ENCODE measurements at regions not wholly inside any gene's neighbourhood (a gene's known extent, or its start where the extent isn't known, plus 50 kb on each side); places are given as distances from the start of the nearest gene placed in this dataset.

- no peak overlapping the region for H3K27ac ChIP-seq (ENCODE audit: low read length, poor library complexity, severe bottlenecking)
- no peak overlapping the region for H3K9ac ChIP-seq (ENCODE audit: low read length)
Measured at GRCh38 chr6:103198386-103198785, 1661.3 kb downstream of the HACE1 start.

GRCh38 chr6:103193413-103193812 lies 1666.3 kb downstream of the HACE1 start:
- Histone ChIP-seq H4K91ac (ENCODE audit: low read length) (no peak overlapping the region), H3K79me1 (replicated peaks; ENCODE audit: low read length, poor library complexity, severe bottlenecking) (no peaks in the 10 kb centered on the region), H2BK15ac (ENCODE audit: low read depth, poor library complexity, severe bottlenecking) (no peak overlapping the region), H3K4ac (ENCODE audit: low read depth in 1 of 2, low read length in 2 of 2) (no peak overlapping the region), H3K27me3 (ENCODE audit: control insufficient read depth in 1 of 2, insufficient read depth in 1 of 2, low read length in 2 of 2) (no peaks in the 10 kb centered on the region), H3K23ac (ENCODE audit: low read length in 2 of 2) (no peak overlapping the region), H2BK120ac (ENCODE audit: low read depth, low read length) (no peak overlapping the region), H3K27ac (ENCODE audit: low read length, poor library complexity, severe bottlenecking) (no peak overlapping the region), H2BK12ac (ENCODE audit: low read length in 2 of 2) (no peak overlapping the region), H3K14ac (ENCODE audit: low read length in 2 of 2) (no peak overlapping the region), H3K9me3 (ENCODE audit: control insufficient read depth, low read length) (no peaks in the 10 kb centered on the region), H3K4me1 (ENCODE audit: control insufficient read depth, insufficient read depth, low read depth, low read length) (no peaks in the 10 kb centered on the region), H3K4me3 (ENCODE audit: insufficient read depth in 1 of 2, low read depth in 1 of 2, low read length in 2 of 2) (no peak overlapping the region), H4K8ac (ENCODE audit: low read length) (no peak overlapping the region), H2AFZ (ENCODE audit: low read depth, low read length) (no peak overlapping the region), H3K9ac (ENCODE audit: low read length) (no peak overlapping the region), H3K18ac (ENCODE audit: low read depth in 1 of 2, low read length in 2 of 2) (no peak overlapping the region), H2BK5ac (ENCODE audit: low read depth, low read length, poor library complexity, severe bottlenecking) (no peak overlapping the region), H2AK5ac (ENCODE audit: low read length, severe bottlenecking) (no peak overlapping the region), H3K4me2 (ENCODE audit: low read length, poor library complexity, severe bottlenecking) (no peak overlapping the region), H3K36me3 (ENCODE audit: control insufficient read depth in 1 of 2, insufficient read depth in 2 of 2, low read depth in 1 of 2, low read length in 2 of 2) (no peaks in the 10 kb centered on the region)
- no peak for DNase-seq
- 74% methylated on average over 2 of the region's 3 CpGs for WGBS

More at GRCh38 chr6:103198386-103198785, 1661.3 kb downstream of the HACE1 start:
- no peak overlapping the region for H2AFZ ChIP-seq (ENCODE audit: low read depth, low read length)
- no peak overlapping the region for H4K8ac ChIP-seq (ENCODE audit: low read length)
- H2AK5ac ChIP-seq (ENCODE audit: low read length, severe bottlenecking), result no peak overlapping the region
- H3K14ac ChIP-seq (ENCODE audit: low read length in 2 of 2), result no peak overlapping the region
- H3K4me2 ChIP-seq (ENCODE audit: low read length, poor library complexity, severe bottlenecking), result no peak overlapping the region
- H3K4me1 ChIP-seq (ENCODE audit: control insufficient read depth, insufficient read depth, low read depth, low read length), result no peaks in the 10 kb centered on the region
- no peaks in the 10 kb centered on the region for H3K36me3 ChIP-seq (ENCODE audit: control insufficient read depth in 1 of 2, insufficient read depth in 2 of 2, low read depth in 1 of 2, low read length in 2 of 2)
- DNase-seq, result no peak
- no peak overlapping the region for H3K4me3 ChIP-seq (ENCODE audit: insufficient read depth in 1 of 2, low read depth in 1 of 2, low read length in 2 of 2)
- no peak overlapping the region for H4K91ac ChIP-seq (ENCODE audit: low read length)
- H2BK12ac ChIP-seq (ENCODE audit: low read length in 2 of 2), result no peak overlapping the region
- H2BK120ac ChIP-seq (ENCODE audit: low read depth, low read length), result no peak overlapping the region
- WGBS, result 73% methylated on average over 4 of the region's 6 CpGs
- no peaks in the 10 kb centered on the region for H3K9me3 ChIP-seq (ENCODE audit: control insufficient read depth, low read length)
- no peaks in the 10 kb centered on the region for H3K79me1 ChIP-seq (replicated peaks; ENCODE audit: low read length, poor library complexity, severe bottlenecking)
- H3K4ac ChIP-seq (ENCODE audit: low read depth in 1 of 2, low read length in 2 of 2), result no peak overlapping the region
- no peak overlapping the region for H3K18ac ChIP-seq (ENCODE audit: low read depth in 1 of 2, low read length in 2 of 2)
- H3K23ac ChIP-seq (ENCODE audit: low read length in 2 of 2), result no peak overlapping the region
- no peaks in the 10 kb centered on the region for H3K27me3 ChIP-seq (ENCODE audit: control insufficient read depth in 1 of 2, insufficient read depth in 1 of 2, low read length in 2 of 2)
- H2BK5ac ChIP-seq (ENCODE audit: low read depth, low read length, poor library complexity, severe bottlenecking), result no peak overlapping the region
- no peak overlapping the region for H2BK15ac ChIP-seq (ENCODE audit: low read depth, poor library complexity, severe bottlenecking)

GRCh38 chr6:103191391-103192093 lies 1668.2 kb downstream of the HACE1 start:
- Histone ChIP-seq H3K9me3 (ENCODE audit: control insufficient read depth, low read length) (no peaks in the 10 kb centered on the region), H3K36me3 (ENCODE audit: control insufficient read depth in 1 of 2, insufficient read depth in 2 of 2, low read depth in 1 of 2, low read length in 2 of 2) (no peaks in the 10 kb centered on the region), H3K27me3 (ENCODE audit: control insufficient read depth in 1 of 2, insufficient read depth in 1 of 2, low read length in 2 of 2) (no peaks in the 10 kb centered on the region), H3K79me1 (replicated peaks; ENCODE audit: low read length, poor library complexity, severe bottlenecking) (no peaks in the 10 kb centered on the region), H2BK120ac (ENCODE audit: low read depth, low read length) (no peak overlapping the region), H3K4me2 (ENCODE audit: low read length, poor library complexity, severe bottlenecking) (no peak overlapping the region), H3K27ac (ENCODE audit: low read length, poor library complexity, severe bottlenecking) (no peak overlapping the region), H4K91ac (ENCODE audit: low read length) (no peak overlapping the region), H3K9ac (ENCODE audit: low read length) (no peak overlapping the region), H3K23ac (ENCODE audit: low read length in 2 of 2) (no peak overlapping the region), H2BK12ac (ENCODE audit: low read length in 2 of 2) (no peak overlapping the region), H2BK5ac (ENCODE audit: low read depth, low read length, poor library complexity, severe bottlenecking) (no peak overlapping the region), H2AFZ (ENCODE audit: low read depth, low read length) (no peak overlapping the region), H3K4me3 (ENCODE audit: insufficient read depth in 1 of 2, low read depth in 1 of 2, low read length in 2 of 2) (no peak overlapping the region), H2BK15ac (ENCODE audit: low read depth, poor library complexity, severe bottlenecking) (no peak overlapping the region), H4K8ac (ENCODE audit: low read length) (no peak overlapping the region), H3K14ac (ENCODE audit: low read length in 2 of 2) (no peak overlapping the region), H2AK5ac (ENCODE audit: low read length, severe bottlenecking) (no peak overlapping the region), H3K4ac (ENCODE audit: low read depth in 1 of 2, low read length in 2 of 2) (no peak overlapping the region), H3K18ac (ENCODE audit: low read depth in 1 of 2, low read length in 2 of 2) (no peak overlapping the region), H3K4me1 (ENCODE audit: control insufficient read depth, insufficient read depth, low read depth, low read length) (no peaks in the 10 kb centered on the region)
- WGBS, result 47% methylated on average over 2 of the region's 2 CpGs
- no peak for DNase-seq

GRCh38 chr6:103184776-103185175 lies 1674.9 kb downstream of the HACE1 start:
- no peak overlapping the region for H3K18ac ChIP-seq (ENCODE audit: low read depth in 1 of 2, low read length in 2 of 2)
- H3K4me1 ChIP-seq (ENCODE audit: control insufficient read depth, insufficient read depth, low read depth, low read length), result no peaks in the 10 kb centered on the region
- WGBS, result 88% methylated on average over 2 of the region's 3 CpGs
- no peak overlapping the region for H4K8ac ChIP-seq (ENCODE audit: low read length)
- no peaks in the 10 kb centered on the region for H3K27me3 ChIP-seq (ENCODE audit: control insufficient read depth in 1 of 2, insufficient read depth in 1 of 2, low read length in 2 of 2)
- H3K14ac ChIP-seq (ENCODE audit: low read length in 2 of 2), result no peak overlapping the region
- peak overlapping the region in 1 of 2 experiments; percentile 34 for H3K23ac ChIP-seq (ENCODE audit: low read length in 2 of 2)
- no peak overlapping the region for H2BK120ac ChIP-seq (ENCODE audit: low read depth, low read length)
- H3K36me3 ChIP-seq (ENCODE audit: control insufficient read depth in 1 of 2, insufficient read depth in 2 of 2, low read depth in 1 of 2, low read length in 2 of 2), result no peaks in the 10 kb centered on the region
- no peak overlapping the region for H2AFZ ChIP-seq (ENCODE audit: low read depth, low read length)
- no peaks in the 10 kb centered on the region for H3K9me3 ChIP-seq (ENCODE audit: control insufficient read depth, low read length)
- no peak overlapping the region for H4K91ac ChIP-seq (ENCODE audit: low read length)
- H2BK5ac ChIP-seq (ENCODE audit: low read depth, low read length, poor library complexity, severe bottlenecking), result no peak overlapping the region
- H2AK5ac ChIP-seq (ENCODE audit: low read length, severe bottlenecking), result no peak overlapping the region
- no peak overlapping the region for H3K9ac ChIP-seq (ENCODE audit: low read length)
- DNase-seq, result no peak
- H3K4ac ChIP-seq (ENCODE audit: low read depth in 1 of 2, low read length in 2 of 2), result no peak overlapping the region
- H3K4me2 ChIP-seq (ENCODE audit: low read length, poor library complexity, severe bottlenecking), result no peak overlapping the region
- H2BK12ac ChIP-seq (ENCODE audit: low read length in 2 of 2), result no peak overlapping the region
- no peaks in the 10 kb centered on the region for H3K79me1 ChIP-seq (replicated peaks; ENCODE audit: low read length, poor library complexity, severe bottlenecking)
- H3K27ac ChIP-seq (ENCODE audit: low read length, poor library complexity, severe bottlenecking), result no peak overlapping the region
- no peak overlapping the region for H3K4me3 ChIP-seq (ENCODE audit: insufficient read depth in 1 of 2, low read depth in 1 of 2, low read length in 2 of 2)
- H2BK15ac ChIP-seq (ENCODE audit: low read depth, poor library complexity, severe bottlenecking), result no peak overlapping the region

Data from mesenchymal stem cell (in vitro differentiated cells and primary cell).